ENCODE measurements at regions not wholly inside any gene's neighbourhood (a gene's known extent, or its start where the extent isn't known, plus 50 kb on each side); places are given as distances from the start of the nearest gene placed in this dataset.
"Not testable (repeated sequence)": the region's sequence is repeated elsewhere in the genome, so short reads cannot be mapped to it uniquely, and the experiment has no call there.

DNA sequence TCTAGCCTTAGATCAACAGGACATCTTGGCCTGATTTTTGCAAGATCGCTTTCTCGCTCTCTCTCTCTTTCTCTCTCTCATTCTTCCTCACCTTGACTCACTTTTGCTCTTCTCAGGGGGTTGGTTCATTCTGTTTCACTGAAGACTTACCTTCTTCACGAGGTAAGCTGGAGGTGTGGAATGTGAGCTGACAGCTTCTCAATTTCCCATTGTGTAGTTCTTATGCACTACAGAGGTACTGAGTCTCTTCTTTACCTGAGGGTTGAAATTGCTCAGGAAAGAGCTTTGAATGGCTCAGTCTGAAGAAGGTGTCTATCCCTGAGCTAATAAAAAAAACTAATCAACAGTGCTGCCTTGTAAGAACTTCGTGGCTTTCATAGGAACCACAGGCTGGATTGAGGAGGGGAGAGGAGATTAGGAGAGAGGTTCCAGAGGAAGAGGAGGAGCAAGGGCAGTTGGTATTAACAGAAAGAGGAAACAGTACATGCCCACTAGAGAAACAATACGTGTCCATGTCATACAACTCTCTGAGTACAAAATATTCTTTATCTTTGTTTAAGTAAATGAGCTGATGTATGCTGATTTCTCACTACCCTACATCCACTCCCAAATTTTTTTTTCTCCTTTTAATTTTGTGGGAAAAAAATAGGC is 192.2 kb downstream of the TMEM167A start:
- Mint-ChIP-seq H3K27ac (no peak overlapping the region), H3K4me3 (no peak overlapping the region), H3K9me3 (peaks cover 0 to 9% (median 5%) of the 10 kb centered on the region in 11 donors), H3K36me3 (peaks cover 0 to 5% (median 0%) of the 10 kb centered on the region in 5 donors), H3K4me1 (peaks cover 0 to 20% (median 0%) of the 10 kb centered on the region in 7 donors), H3K27me3 (peaks cover 0 to 14% (median 10%) of the 10 kb centered on the region in 5 donors)
- DNase-seq, result no peak
- Histone ChIP-seq H3K4me1 (ENCODE audit: control insufficient read depth in 2 of 2, insufficient read depth in 2 of 2, low read length in 2 of 2) (no peaks in the 10 kb centered on the region), H3K9me3 (ENCODE audit: control insufficient read depth in 2 of 3, low read length in 3 of 3) (no peaks in the 10 kb centered on the region), H3K4me3 (ENCODE audit: low read length) (no peak overlapping the region), H3K27ac (ENCODE audit: low read depth, low read length) (no peak overlapping the region), H3K27me3 (ENCODE audit: control insufficient read depth in 2 of 2, insufficient read depth in 2 of 2, low read length in 2 of 2) (no peaks in the 10 kb centered on the region), H3K36me3 (ENCODE audit: control insufficient read depth in 2 of 3, insufficient read depth in 3 of 3, low read length in 3 of 3) (no peaks in the 10 kb centered on the region)
- POLR2A ChIA-PET, result no interaction called here
- CTCF ChIA-PET, result no interaction called here
- no peak for ATAC-seq
- intact Hi-C loops (cut with micrococcal nuclease), result no loop called here

DNA sequence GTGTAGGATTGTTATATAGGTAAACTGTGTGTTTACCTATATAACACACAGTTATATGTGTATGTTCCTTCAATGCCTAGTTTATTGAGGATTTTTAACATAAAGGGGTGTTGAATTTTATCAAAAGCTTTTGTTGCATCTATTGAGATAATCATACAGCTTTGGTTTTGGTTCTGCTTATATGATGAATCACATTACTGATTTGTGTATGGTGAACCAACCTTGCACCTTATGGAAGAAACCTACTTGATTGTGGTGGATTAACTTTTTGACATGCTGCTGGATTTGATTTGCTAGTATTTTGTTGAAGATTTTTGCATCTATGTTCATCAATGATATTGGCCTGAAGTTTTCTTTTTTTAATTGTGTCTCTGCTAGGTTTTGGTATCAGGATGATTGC is 194.9 kb downstream of the TMEM167A start:
- ChIA-PET CTCF (no interaction called here), POLR2A (no interaction called here)
- Mint-ChIP-seq H3K27ac (no peak overlapping the region), H3K36me3 (peaks cover 0 to 8% (median 4%) of the 10 kb centered on the region in 5 donors), H3K9me3 (peaks cover 5 to 34% (median 20%) of the 10 kb centered on the region in 11 donors), H3K27me3 (peaks cover 0 to 17% (median 8%) of the 10 kb centered on the region in 5 donors), H3K4me1 (peaks cover 0 to 20% (median 0%) of the 10 kb centered on the region in 7 donors), H3K4me3 (no peak overlapping the region)
- intact Hi-C loops (cut with micrococcal nuclease), result no loop called here
- Histone ChIP-seq H3K27me3 (ENCODE audit: control insufficient read depth in 2 of 2, insufficient read depth in 2 of 2, low read length in 2 of 2) (no peaks in the 10 kb centered on the region), H3K27ac (ENCODE audit: low read depth, low read length) (no peak overlapping the region), H3K4me1 (ENCODE audit: control insufficient read depth in 2 of 2, insufficient read depth in 2 of 2, low read length in 2 of 2) (no peaks in the 10 kb centered on the region), H3K36me3 (ENCODE audit: control insufficient read depth in 2 of 3, insufficient read depth in 3 of 3, low read length in 3 of 3) (no peaks in the 10 kb centered on the region), H3K9me3 (ENCODE audit: control insufficient read depth in 2 of 3, low read length in 3 of 3) (no peaks in the 10 kb centered on the region), H3K4me3 (ENCODE audit: low read length) (no peak overlapping the region)
- ATAC-seq (no peak), DNase-seq (no peak)

DNA sequence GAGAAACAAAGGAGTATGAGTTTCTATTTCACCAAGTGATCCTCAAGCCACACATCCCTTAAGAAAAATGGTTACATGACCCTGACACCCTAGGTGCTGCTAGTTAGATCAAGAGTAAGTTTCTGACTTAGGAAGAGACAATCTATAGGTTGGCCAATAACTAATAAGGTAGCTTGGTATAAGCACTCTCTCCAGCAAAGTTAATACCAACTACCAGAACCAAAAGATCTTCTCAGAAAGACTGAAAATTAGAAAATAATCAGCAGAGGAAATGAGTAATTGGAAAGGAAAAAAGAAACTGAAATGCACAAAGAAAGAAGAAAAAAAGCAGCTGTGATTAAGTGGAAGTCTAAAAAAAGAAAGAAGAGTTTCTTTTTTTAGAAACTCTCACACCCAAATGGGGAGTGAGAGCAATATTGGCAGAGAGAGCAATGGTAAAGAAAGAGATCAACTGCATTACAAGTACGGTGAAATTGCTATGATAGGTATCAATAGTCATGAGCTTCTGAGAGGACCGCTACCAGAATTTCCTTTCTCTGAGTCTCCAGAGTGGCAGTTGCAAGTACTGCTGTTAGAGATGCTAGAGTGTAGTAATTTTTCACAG is 195.5 kb downstream of the TMEM167A start:
- no peak for DNase-seq
- peaks cover 0 to 8% (median 4%) of the 10 kb centered on the region in 5 donors for H3K36me3 Mint-ChIP-seq
- Histone ChIP-seq H3K27ac (ENCODE audit: low read depth, low read length) (no peak overlapping the region), H3K36me3 (ENCODE audit: control insufficient read depth in 2 of 3, insufficient read depth in 3 of 3, low read length in 3 of 3) (no peaks in the 10 kb centered on the region), H3K4me3 (ENCODE audit: low read length) (no peak overlapping the region), H3K9me3 (ENCODE audit: control insufficient read depth in 2 of 3, low read length in 3 of 3) (no peaks in the 10 kb centered on the region), H3K27me3 (ENCODE audit: control insufficient read depth in 2 of 2, insufficient read depth in 2 of 2, low read length in 2 of 2) (no peaks in the 10 kb centered on the region), H3K4me1 (ENCODE audit: control insufficient read depth in 2 of 2, insufficient read depth in 2 of 2, low read length in 2 of 2) (no peaks in the 10 kb centered on the region)
- CTCF ChIA-PET, result no interaction called here
- peaks cover 0 to 20% (median 0%) of the 10 kb centered on the region in 7 donors for H3K4me1 Mint-ChIP-seq
- peak overlapping the region in 1 of 10 donors; percentile 16 for H3K4me3 Mint-ChIP-seq
- POLR2A ChIA-PET, result no interaction called here
- H3K27ac Mint-ChIP-seq, result peak overlapping the region in 1 of 9 donors; percentile 2
- peaks cover 0 to 24% (median 8%) of the 10 kb centered on the region in 5 donors for H3K27me3 Mint-ChIP-seq
- no peak for ATAC-seq
- peaks cover 5 to 41% (median 24%) of the 10 kb centered on the region in 11 donors for H3K9me3 Mint-ChIP-seq
- intact Hi-C loops (cut with micrococcal nuclease), result no loop called here

DNA sequence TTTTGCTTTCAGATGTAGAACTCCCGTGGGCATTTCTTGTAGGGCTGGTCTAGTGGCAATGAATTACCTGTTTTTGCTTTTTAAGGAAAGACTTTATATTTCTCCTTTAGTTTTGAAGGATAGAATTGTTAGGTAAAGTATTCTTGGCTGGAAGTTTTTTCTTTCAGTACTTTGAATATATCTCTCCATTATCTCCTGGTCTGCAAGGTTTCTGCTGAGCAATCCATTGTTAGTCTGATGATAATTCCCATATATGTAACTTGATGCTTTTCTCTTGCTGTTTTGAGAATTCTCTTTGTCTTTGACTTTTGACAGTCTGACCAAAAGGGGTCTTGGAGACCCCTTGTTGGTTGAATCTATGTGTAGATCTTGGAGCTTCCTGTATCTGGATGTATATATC is 198.1 kb downstream of the TMEM167A start:
- intact Hi-C loops (cut with micrococcal nuclease), result no loop called here
- H3K4me3 Mint-ChIP-seq, result no peak overlapping the region
- H3K9me3 Mint-ChIP-seq, result peaks cover 5 to 42% (median 24%) of the 10 kb centered on the region in 11 donors
- H3K27ac Mint-ChIP-seq, result no peak overlapping the region
- Histone ChIP-seq H3K27me3 (ENCODE audit: control insufficient read depth in 2 of 2, insufficient read depth in 2 of 2, low read length in 2 of 2) (no peaks in the 10 kb centered on the region), H3K4me1 (ENCODE audit: control insufficient read depth in 2 of 2, insufficient read depth in 2 of 2, low read length in 2 of 2) (no peaks in the 10 kb centered on the region), H3K27ac (ENCODE audit: low read depth, low read length) (no peak overlapping the region), H3K4me3 (ENCODE audit: low read length) (no peak overlapping the region), H3K9me3 (ENCODE audit: control insufficient read depth in 2 of 3, low read length in 3 of 3) (no peaks in the 10 kb centered on the region), H3K36me3 (ENCODE audit: control insufficient read depth in 2 of 3, insufficient read depth in 3 of 3, low read length in 3 of 3) (no peaks in the 10 kb centered on the region)
- peaks cover 0 to 8% (median 4%) of the 10 kb centered on the region in 5 donors for H3K36me3 Mint-ChIP-seq
- peaks cover 0 to 17% (median 0%) of the 10 kb centered on the region in 5 donors for H3K27me3 Mint-ChIP-seq
- no peak for ATAC-seq
- peaks cover 0 to 10% (median 0%) of the 10 kb centered on the region in 7 donors for H3K4me1 Mint-ChIP-seq
- POLR2A ChIA-PET, result no interaction called here
- no peak for DNase-seq
- CTCF ChIA-PET, result no interaction called here

DNA sequence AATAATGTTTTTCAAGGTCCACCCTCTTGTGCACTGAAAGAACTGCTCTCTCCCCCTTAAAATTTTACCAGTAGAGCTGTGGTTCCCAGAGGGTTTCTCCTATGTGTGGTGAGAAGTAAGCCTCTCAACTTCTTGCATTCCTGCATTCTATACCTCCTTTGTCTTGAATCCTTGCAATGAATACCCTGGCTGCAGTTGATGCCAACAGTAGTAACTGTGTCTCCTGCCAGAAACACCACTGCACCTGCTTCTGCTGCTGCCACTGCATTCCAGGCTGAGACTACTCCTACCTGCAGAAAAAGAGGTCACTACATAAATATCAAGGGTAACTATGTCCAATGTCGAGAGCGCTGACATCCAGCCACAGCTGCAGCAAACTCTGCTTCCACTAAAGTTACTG is 203.7 kb downstream of the TMEM167A start:
- POLR2A ChIA-PET, result no interaction called here
- Mint-ChIP-seq H3K27me3 (peaks cover 0 to 16% (median 9%) of the 10 kb centered on the region in 5 donors), H3K36me3 (no peaks in the 10 kb centered on the region), H3K4me1 (no peaks in the 10 kb centered on the region), H3K27ac (no peak overlapping the region), H3K4me3 (no peak overlapping the region), H3K9me3 (peaks cover 0 to 32% (median 9%) of the 10 kb centered on the region in 11 donors)
- intact Hi-C loops (cut with micrococcal nuclease), result no loop called here
- Histone ChIP-seq H3K36me3 (ENCODE audit: control insufficient read depth in 2 of 3, insufficient read depth in 3 of 3, low read length in 3 of 3) (no peaks in the 10 kb centered on the region), H3K27ac (ENCODE audit: low read depth, low read length) (no peak overlapping the region), H3K9me3 (ENCODE audit: control insufficient read depth in 2 of 3, low read length in 3 of 3) (no peaks in the 10 kb centered on the region), H3K4me3 (ENCODE audit: low read length) (no peak overlapping the region), H3K27me3 (ENCODE audit: control insufficient read depth in 2 of 2, insufficient read depth in 2 of 2, low read length in 2 of 2) (no peaks in the 10 kb centered on the region), H3K4me1 (ENCODE audit: control insufficient read depth in 2 of 2, insufficient read depth in 2 of 2, low read length in 2 of 2) (no peaks in the 10 kb centered on the region)
- CTCF ChIA-PET, result no interaction called here
- ATAC-seq (no peak), DNase-seq (no peak)

DNA sequence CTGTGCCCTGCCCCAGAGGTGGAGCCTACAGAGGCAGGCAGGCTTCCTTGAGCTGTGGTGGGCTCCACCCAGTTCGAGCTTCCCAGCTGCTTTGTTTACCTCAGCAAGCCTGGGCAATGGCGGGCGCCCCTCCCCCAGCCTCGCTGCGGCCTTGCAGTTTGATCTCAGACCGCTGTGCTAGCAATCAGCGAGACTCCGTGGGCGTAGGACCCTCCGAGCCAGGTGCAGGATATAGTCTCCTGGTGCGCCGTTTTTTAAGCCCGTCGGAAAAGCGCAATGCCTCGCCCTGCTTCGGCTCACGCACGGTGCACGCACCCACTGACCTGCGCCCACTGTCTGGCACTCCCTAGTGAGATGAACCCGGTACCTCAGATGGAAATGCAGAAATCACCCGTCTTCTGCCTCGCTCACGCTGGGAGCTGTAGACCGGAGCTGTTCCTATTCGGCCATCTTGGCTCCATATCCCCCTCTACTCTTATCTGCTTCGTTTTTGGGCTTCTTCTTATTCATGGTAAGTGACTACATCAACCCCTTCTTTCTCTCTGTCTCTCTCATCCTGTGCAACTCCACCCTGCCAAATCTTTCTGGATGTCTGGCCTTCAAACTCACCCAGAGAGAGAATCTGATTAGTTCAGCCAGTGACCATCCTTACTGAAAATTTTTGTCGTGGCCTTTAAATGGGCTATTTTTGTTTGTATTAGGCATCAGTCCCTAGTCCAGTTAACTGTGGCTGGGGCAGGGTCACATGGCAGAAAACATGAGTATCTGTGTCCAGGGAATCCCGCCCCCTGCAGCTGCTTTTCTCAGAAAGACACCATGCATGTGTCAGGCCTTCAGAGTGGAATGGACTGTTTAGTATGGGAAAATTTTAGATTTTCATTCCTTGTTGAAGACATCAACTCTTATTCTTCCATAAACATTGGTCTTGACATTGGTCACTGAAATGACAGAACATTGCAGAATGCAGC is 204.6 kb downstream of the TMEM167A start:
- intact Hi-C loops (cut with micrococcal nuclease); H3K4me1 ChIP-seq (ENCODE audit: control insufficient read depth in 2 of 2, insufficient read depth in 2 of 2, low read length in 2 of 2); H3K4me1 Mint-ChIP-seq; H3K27me3 ChIP-seq (ENCODE audit: control insufficient read depth in 2 of 2, insufficient read depth in 2 of 2, low read length in 2 of 2); POLR2A ChIA-PET; ATAC-seq; H3K9me3 ChIP-seq (ENCODE audit: control insufficient read depth in 2 of 3, low read length in 3 of 3); H3K27ac ChIP-seq (ENCODE audit: low read depth, low read length); CTCF ChIA-PET; H3K4me3 Mint-ChIP-seq; H3K4me3 ChIP-seq (ENCODE audit: low read length); H3K36me3 ChIP-seq (ENCODE audit: control insufficient read depth in 2 of 3, insufficient read depth in 3 of 3, low read length in 3 of 3); H3K36me3 Mint-ChIP-seq: not testable (repeated sequence)
- peak in 1 of 9 donors; percentile 1 for DNase-seq
- H3K27me3 Mint-ChIP-seq, result peaks cover 0 to 13% (median 9%) of the 10 kb centered on the region in 5 donors
- H3K27ac Mint-ChIP-seq, result peak overlapping the region in 1 of 9 donors; percentile 58
- H3K9me3 Mint-ChIP-seq, result peaks cover 0 to 23% (median 5%) of the 10 kb centered on the region in 11 donors
